H9 (cell line): ENCODE measurements at regions not wholly inside any gene's neighbourhood (a gene's known extent, or its start where the extent isn't known, plus 50 kb on each side); places are given as distances from the start of the nearest gene placed in this dataset.

Experiments used
- DNase-seq: peaks from one replicate; pipeline ENCODE4 v3.0.0-alpha.2; 2017
- H2AFZ ChIP-seq: one replicate; pipeline ENCODE4 v1.6.1; 2013; ENCODE audit warnings: mild to moderate bottlenecking, low read length, control low read depth, moderate library complexity
- H2AK5ac ChIP-seq: 2 replicates; pipeline ENCODE4 v1.6.1; 2013; ENCODE audit warnings: low read length, control low read depth, mixed read lengths; ENCODE audit not compliant: insufficient read length
- H2BK120ac ChIP-seq: one replicate; pipeline ENCODE4 v1.6.1; 2013; ENCODE audit warnings: low read depth, mild to moderate bottlenecking, low read length, control low read depth, inconsistent platforms; ENCODE audit not compliant: poor library complexity, severe bottlenecking
- H2BK12ac ChIP-seq: 2 replicates; pipeline ENCODE4 v1.6.1; 2013; ENCODE audit warnings: low read length, control low read depth, mixed read lengths, low read depth; ENCODE audit not compliant: insufficient read length
- H2BK15ac ChIP-seq: 2 replicates; pipeline ENCODE4 v1.6.1; 2013; ENCODE audit warnings: low read depth, low read length, control low read depth
- H2BK20ac ChIP-seq: one replicate; pipeline ENCODE4 v1.6.1; 2013; ENCODE audit warnings: low read depth, mild to moderate bottlenecking, low read length, control low read depth, inconsistent platforms; ENCODE audit not compliant: poor library complexity, severe bottlenecking
- H2BK5ac ChIP-seq: 2 replicates; pipeline ENCODE4 v1.6.1; 2013; ENCODE audit warnings: low read length, control low read depth, mixed read lengths; ENCODE audit not compliant: insufficient read length
- H3K14ac ChIP-seq: 2 replicates; pipeline ENCODE4 v1.6.1; 2013; ENCODE audit warnings: low read length, control low read depth; ENCODE audit not compliant: insufficient read depth
- H3K18ac ChIP-seq: 2 replicates; pipeline ENCODE4 v1.6.1; 2013; ENCODE audit warnings: low read depth, mild to moderate bottlenecking, mixed read lengths, low read length, control low read depth; ENCODE audit not compliant: insufficient read length
- H3K23ac ChIP-seq: 2 replicates; pipeline ENCODE4 v1.6.1; 2013; ENCODE audit warnings: low read length, control low read depth, mixed read lengths, low read depth; ENCODE audit not compliant: insufficient read length
- H3K23me2 ChIP-seq: 2 replicates; pipeline ENCODE4 v1.6.1; 2013; ENCODE audit warnings: low read depth, mild to moderate bottlenecking, mixed read lengths, low read length, control low read depth; ENCODE audit not compliant: insufficient read length, poor library complexity, severe bottlenecking
- H3K27ac ChIP-seq: 2 replicates; pipeline ENCODE4 v1.5.1; 2013; ENCODE audit warnings: low read length, control low read depth, mixed read lengths, low read depth; ENCODE audit not compliant: insufficient read length
- H3K27me3 ChIP-seq: 2 replicates; pipeline ENCODE4 v1.6.1; 2013; ENCODE audit warnings: low read length, control low read depth, inconsistent platforms; ENCODE audit not compliant: insufficient read depth
- H3K4ac ChIP-seq: 2 replicates; pipeline ENCODE4 v1.6.1; 2013; ENCODE audit warnings: low read depth, mild to moderate bottlenecking, control low read depth, inconsistent platforms, low read length, moderate library complexity
- H3K4me1 ChIP-seq: 2 replicates; pipeline ENCODE4 v1.6.1; 2013; ENCODE audit warnings: low read length, control low read depth, inconsistent platforms; ENCODE audit not compliant: insufficient read depth
- H3K4me2 ChIP-seq: 2 replicates; pipeline ENCODE4 v1.6.1; 2013; ENCODE audit warnings: low read length, control low read depth, mixed read lengths; ENCODE audit not compliant: insufficient read length, insufficient read depth
- H3K56ac ChIP-seq: 2 replicates; pipeline ENCODE4 v1.6.1; 2013; ENCODE audit warnings: low read depth, mild to moderate bottlenecking, mixed read lengths, low read length, control low read depth; ENCODE audit not compliant: insufficient read length
- H3K79me1 ChIP-seq: 2 replicates; pipeline ENCODE4 v1.6.1; 2013; ENCODE audit warnings: low read depth, mild to moderate bottlenecking, moderate library complexity, low read length, control low read depth, inconsistent platforms; ENCODE audit not compliant: insufficient read depth, poor library complexity, severe bottlenecking
- H3K79me2 ChIP-seq: 2 replicates; pipeline ENCODE4 v1.6.1; 2013; ENCODE audit warnings: low read length, control low read depth, inconsistent platforms; ENCODE audit not compliant: insufficient read depth
- H3K9ac ChIP-seq: 2 replicates; pipeline ENCODE4 v1.6.1; 2013; ENCODE audit warnings: low read length, control low read depth, mixed read lengths; ENCODE audit not compliant: insufficient read length; ENCODE audit errors: extremely low read depth
- H3K9me3 ChIP-seq: one replicate; pipeline ENCODE4 v1.6.1; 2013; ENCODE audit warnings: low read depth, low read length, inconsistent platforms; ENCODE audit not compliant: control insufficient read depth
- H3T11ph ChIP-seq: one replicate; pipeline ENCODE4 v1.6.1; 2013; ENCODE audit warnings: mild to moderate bottlenecking, low read length, control low read depth, inconsistent platforms
- H4K20me1 ChIP-seq: one replicate; pipeline ENCODE4 v1.6.1; 2013; ENCODE audit not compliant: control insufficient read depth, insufficient read length, insufficient read depth
- H4K5ac ChIP-seq: 2 replicates; pipeline ENCODE4 v1.6.1; 2013; ENCODE audit warnings: low read depth, mild to moderate bottlenecking, mixed read lengths, low read length, control low read depth; ENCODE audit not compliant: insufficient read length
- H4K8ac ChIP-seq: replicated peaks from 2 replicates; pipeline ENCODE4 v1.6.1; 2013; ENCODE audit warnings: low read length, control low read depth, mixed read lengths, low read depth; ENCODE audit not compliant: insufficient read length
- H4K91ac ChIP-seq: 2 replicates; pipeline ENCODE4 v1.6.1; 2013; ENCODE audit warnings: low read depth, mild to moderate bottlenecking, moderate library complexity, mixed read lengths, low read length, control low read depth; ENCODE audit not compliant: insufficient read length
- H3K27ac Mint-ChIP-seq, 3 experiments: 2 replicates in 2 of 3; 3 replicates in 1 of 3; pipeline ENCODE4 v1.8.0; 2020 to 2021; ENCODE audit warnings: mixed read lengths in 3 of 3, mild to moderate bottlenecking in 1 of 3, moderate library complexity in 1 of 3
- H3K27me3 Mint-ChIP-seq: 2 replicates; pipeline ENCODE4 v1.8.0; 2021; ENCODE audit warnings: low read depth, mild to moderate bottlenecking, moderate library complexity, mixed read lengths
- H3K36me3 Mint-ChIP-seq, 3 experiments: 2 replicates in 2 of 3; 3 replicates in 1 of 3; pipeline ENCODE4 v1.8.0; 2020 to 2021; ENCODE audit warnings: low read depth in 3 of 3, mixed read lengths in 3 of 3; ENCODE audit not compliant: insufficient read depth in 1 of 3
- H3K4me1 Mint-ChIP-seq, 2 experiments: 2 replicates each; pipeline ENCODE4 v1.8.0; 2020; ENCODE audit warnings: mixed read lengths in 2 of 2
- H3K4me3 Mint-ChIP-seq, 2 experiments: 2 replicates in 1 of 2; 3 replicates in 1 of 2; pipeline ENCODE4 v1.8.0; 2020 to 2021; ENCODE audit warnings: mild to moderate bottlenecking in 2 of 2, mixed read lengths in 2 of 2, moderate library complexity in 1 of 2
- H3K9me3 Mint-ChIP-seq, 2 experiments: 2 replicates in 1 of 2; 3 replicates in 1 of 2; pipeline ENCODE4 v1.8.0; 2020; ENCODE audit warnings: mild to moderate bottlenecking in 2 of 2, mixed read lengths in 2 of 2, moderate library complexity in 1 of 2
- CTCF ChIP-seq: fragments of 200-600 bp; sonication (generic); conservative IDR thresholded peaks from 3 replicates; pipeline ENCODE4 v1.8.0; 2021; ENCODE audit warnings: antibody characterized with exemption, mild to moderate bottlenecking
- WGBS: extraction: QIAGEN DNeasy Blood & Tissue Kit; methylation state at CpG from one replicate; pipeline ENCODE4 v1.1.7; 2013; ENCODE audit warnings: missing lambda C conversion rate, low lambda C conversion rate, mixed read lengths; ENCODE audit not compliant: insufficient read length; ENCODE audit errors: extremely low coverage; 5-methylcytosine and 5-hydroxymethylcytosine counted together

GRCh38 chr17:72226322-72226721, 105.5 kb downstream of the SOX9 start:
- Histone ChIP-seq H3K4me1 (peaks cover 7% of the 10 kb centered on the region), H3K56ac (no peak overlapping the region), H2BK5ac (no peak overlapping the region), H2AK5ac (no peak overlapping the region), H3K27me3 (peaks cover 5% of the 10 kb centered on the region; the same call in 1 of the 2 replicates), H3K27ac (no peak overlapping the region), H4K91ac (no peak overlapping the region), H4K20me1 (no peaks in the 10 kb centered on the region), H3K9me3 (no peaks in the 10 kb centered on the region), H2BK20ac (no peak overlapping the region), H3T11ph (no peak overlapping the region), H3K79me1 (no peaks in the 10 kb centered on the region), H3K23ac (no peak overlapping the region), H3K4me2 (no peak overlapping the region), H3K79me2 (no peaks in the 10 kb centered on the region), H2AFZ (no peak overlapping the region), H2BK120ac (no peak overlapping the region), H3K23me2 (no peaks in the 10 kb centered on the region), H3K14ac (no peak overlapping the region), H3K4ac (no peak overlapping the region), H3K9ac (no peak overlapping the region), H2BK15ac (no peak overlapping the region), H4K8ac (no peak overlapping the region), H4K5ac (no peak overlapping the region), H3K18ac (no peak overlapping the region), H2BK12ac (no peak overlapping the region)
- TF ChIP-seq CTCF: no peak
- Mint-ChIP-seq H3K4me1 (peaks cover 19 to 23% of the 10 kb centered on the region in 2 experiments), H3K4me3 (no peak overlapping the region), H3K9me3 (no peaks in the 10 kb centered on the region), H3K36me3 (no peaks in the 10 kb centered on the region), H3K27ac (no peak overlapping the region), H3K27me3 (peaks cover 42% of the 10 kb centered on the region)
- WGBS: no CpG with 5 or more reads among the region's 3 CpGs
- no peak for DNase-seq
